ENCODE measurements at regions not wholly inside any gene's neighbourhood (a gene's known extent, or its start where the extent isn't known, plus 50 kb on each side); places are given as distances from the start of the nearest gene placed in this dataset.

- TF ChIP-seq FOXP2 (optimal IDR thresholded peaks at IDR 0.05; ENCODE audit: borderline replicate concordance, extremely low read depth, extremely low read length, insufficient read depth) (no peak), TAF1 (IDR thresholded peaks at IDR 0.05; ENCODE audit: borderline replicate concordance, insufficient read depth, low read length) (no peak), POLR2AphosphoS5 (IDR thresholded peaks at IDR 0.05; ENCODE audit: low read depth, low read length) (no peak), SIN3A (IDR thresholded peaks at IDR 0.05; ENCODE audit: borderline replicate concordance, insufficient read depth, low read length) (no peak)
- TF ChIP-seq, protein P1, sequence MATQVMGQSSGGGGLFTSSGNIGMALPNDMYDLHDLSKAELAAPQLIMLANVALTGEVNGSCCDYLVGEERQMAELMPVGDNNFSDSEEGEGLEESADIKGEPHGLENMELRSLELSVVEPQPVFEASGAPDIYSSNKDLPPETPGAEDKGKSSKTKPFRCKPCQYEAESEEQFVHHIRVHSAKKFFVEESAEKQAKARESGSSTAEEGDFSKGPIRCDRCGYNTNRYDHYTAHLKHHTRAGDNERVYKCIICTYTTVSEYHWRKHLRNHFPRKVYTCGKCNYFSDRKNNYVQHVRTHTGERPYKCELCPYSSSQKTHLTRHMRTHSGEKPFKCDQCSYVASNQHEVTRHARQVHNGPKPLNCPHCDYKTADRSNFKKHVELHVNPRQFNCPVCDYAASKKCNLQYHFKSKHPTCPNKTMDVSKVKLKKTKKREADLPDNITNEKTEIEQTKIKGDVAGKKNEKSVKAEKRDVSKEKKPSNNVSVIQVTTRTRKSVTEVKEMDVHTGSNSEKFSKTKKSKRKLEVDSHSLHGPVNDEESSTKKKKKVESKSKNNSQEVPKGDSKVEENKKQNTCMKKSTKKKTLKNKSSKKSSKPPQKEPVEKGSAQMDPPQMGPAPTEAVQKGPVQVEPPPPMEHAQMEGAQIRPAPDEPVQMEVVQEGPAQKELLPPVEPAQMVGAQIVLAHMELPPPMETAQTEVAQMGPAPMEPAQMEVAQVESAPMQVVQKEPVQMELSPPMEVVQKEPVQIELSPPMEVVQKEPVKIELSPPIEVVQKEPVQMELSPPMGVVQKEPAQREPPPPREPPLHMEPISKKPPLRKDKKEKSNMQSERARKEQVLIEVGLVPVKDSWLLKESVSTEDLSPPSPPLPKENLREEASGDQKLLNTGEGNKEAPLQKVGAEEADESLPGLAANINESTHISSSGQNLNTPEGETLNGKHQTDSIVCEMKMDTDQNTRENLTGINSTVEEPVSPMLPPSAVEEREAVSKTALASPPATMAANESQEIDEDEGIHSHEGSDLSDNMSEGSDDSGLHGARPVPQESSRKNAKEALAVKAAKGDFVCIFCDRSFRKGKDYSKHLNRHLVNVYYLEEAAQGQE (IDR thresholded peaks at IDR 0.05; ENCODE audit: insufficient read depth in 1 of 2, low read depth in 2 of 2, low read length in 2 of 2) = no peak
These were observed 243.4 kb upstream of the PIK3R1 start for GRCh38 chr5:67971971-67972821.

DNA sequence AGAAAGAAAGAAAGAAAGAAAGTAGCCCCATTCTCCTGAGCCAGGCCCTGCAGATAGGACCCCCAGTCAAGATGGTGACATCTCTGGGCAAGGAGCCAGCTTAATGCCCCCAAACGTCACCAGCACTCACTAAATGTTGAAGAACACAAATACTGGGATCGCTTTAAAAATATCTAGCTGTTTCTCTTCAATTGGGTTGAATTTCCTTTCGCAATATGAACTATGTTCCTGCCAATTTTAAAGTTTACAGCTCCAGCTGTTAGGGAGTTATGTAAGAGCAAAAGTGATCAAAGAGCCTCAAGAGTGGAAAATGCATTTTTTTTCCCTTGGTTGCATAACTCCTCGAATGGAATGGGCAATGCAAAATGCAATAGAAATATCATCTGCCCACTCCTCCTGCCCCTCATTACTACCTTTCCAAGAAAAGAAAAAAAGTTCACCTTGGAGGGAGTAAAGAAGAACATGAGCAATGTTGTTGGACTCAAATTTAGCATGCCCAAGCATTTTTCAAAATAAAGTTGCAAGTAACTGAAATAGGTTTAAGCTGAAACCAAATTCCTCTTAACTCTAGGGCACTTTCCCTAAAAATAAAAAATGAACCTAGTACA is 244.2 kb upstream of the PIK3R1 start:
- TF ChIP-seq SIN3A (IDR thresholded peaks at IDR 0.05; ENCODE audit: borderline replicate concordance, insufficient read depth, low read length) (no peak), TAF1 (IDR thresholded peaks at IDR 0.05; ENCODE audit: borderline replicate concordance, insufficient read depth, low read length) (no peak), POLR2AphosphoS5 (IDR thresholded peaks at IDR 0.05; ENCODE audit: low read depth, low read length) (no peak), FOXP2 (optimal IDR thresholded peaks at IDR 0.05; ENCODE audit: borderline replicate concordance, extremely low read depth, extremely low read length, insufficient read depth) (no peak)
- TF ChIP-seq, protein P1 (IDR thresholded peaks at IDR 0.05; ENCODE audit: insufficient read depth in 1 of 2, low read depth in 2 of 2, low read length in 2 of 2) = no peak

DNA sequence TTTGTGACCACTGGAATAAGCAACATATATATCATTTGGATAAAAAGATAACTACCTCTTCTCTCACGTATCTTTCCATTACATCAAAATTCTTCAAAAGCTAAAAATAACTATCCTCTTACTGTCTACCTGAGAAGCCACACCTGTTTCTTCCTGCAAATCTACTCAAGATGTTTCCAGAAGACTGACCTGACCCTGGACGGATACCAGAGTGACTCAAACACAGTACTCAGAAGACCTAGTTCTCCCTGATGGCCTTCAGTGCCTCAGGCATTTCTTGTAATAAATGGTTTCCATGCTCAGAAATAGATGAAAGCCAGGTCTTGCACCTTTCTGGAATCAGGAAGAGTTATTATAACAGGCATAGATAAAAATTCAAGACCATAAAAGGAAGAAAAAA is 245.9 kb upstream of the PIK3R1 start:
- TF ChIP-seq SIN3A (IDR thresholded peaks at IDR 0.05; ENCODE audit: borderline replicate concordance, insufficient read depth, low read length) (no peak), FOXP2 (optimal IDR thresholded peaks at IDR 0.05; ENCODE audit: borderline replicate concordance, extremely low read depth, extremely low read length, insufficient read depth) (no peak), TAF1 (IDR thresholded peaks at IDR 0.05; ENCODE audit: borderline replicate concordance, insufficient read depth, low read length) (no peak), POLR2AphosphoS5 (IDR thresholded peaks at IDR 0.05; ENCODE audit: low read depth, low read length) (no peak)
- TF ChIP-seq, protein P1 (IDR thresholded peaks at IDR 0.05; ENCODE audit: insufficient read depth in 1 of 2, low read depth in 2 of 2, low read length in 2 of 2) = no peak

- no peak for TF ChIP-seq POLR2AphosphoS5 (IDR thresholded peaks at IDR 0.05; ENCODE audit: low read depth, low read length)
- no peak for TF ChIP-seq TAF1 (IDR thresholded peaks at IDR 0.05; ENCODE audit: borderline replicate concordance, insufficient read depth, low read length)
- TF ChIP-seq, protein P1 (IDR thresholded peaks at IDR 0.05; ENCODE audit: insufficient read depth in 1 of 2, low read depth in 2 of 2, low read length in 2 of 2) = no peak
- TF ChIP-seq SIN3A (IDR thresholded peaks at IDR 0.05; ENCODE audit: borderline replicate concordance, insufficient read depth, low read length) = no peak
- no peak for TF ChIP-seq FOXP2 (optimal IDR thresholded peaks at IDR 0.05; ENCODE audit: borderline replicate concordance, extremely low read depth, extremely low read length, insufficient read depth)
These were observed 246.4 kb upstream of the PIK3R1 start for GRCh38 chr5:67969176-67969575.

Data from PFSK-1 (cell line).